AG09319 (cell line): ENCODE measurements at regions not wholly inside any gene's neighbourhood (a gene's known extent, or its start where the extent isn't known, plus 50 kb on each side); places are given as distances from the start of the nearest gene placed in this dataset.

Experiments used
- DNase-seq: peaks from one replicate; pipeline ENCODE4 v3.0.0-alpha.2; 2010; ENCODE audit warnings: low read depth; ENCODE audit errors: extremely low read depth
- CTCF ChIP-seq: IDR thresholded peaks from 2 replicates; pipeline ENCODE4 v1.5.1; 2011; ENCODE audit warnings: low read depth, mild to moderate bottlenecking, inconsistent platforms, low read length, moderate library complexity

GRCh38 chr3:118705487-118706219, 329.0 kb downstream of the IGSF11 start:
- no peak for DNase-seq
- no peak for TF ChIP-seq CTCF

GRCh38 chr3:118707991-118708390, 326.7 kb downstream of the IGSF11 start:
- no peak for DNase-seq

GRCh38 chr3:118710532-118710931, 324.1 kb downstream of the IGSF11 start:
- no peak for TF ChIP-seq CTCF

More at GRCh38 chr3:118707991-118708390, 326.7 kb downstream of the IGSF11 start:
- TF ChIP-seq CTCF = no peak

GRCh38 chr3:118713502-118714207, 321.0 kb downstream of the IGSF11 start:
- no peak for DNase-seq
- TF ChIP-seq CTCF = no peak

More at GRCh38 chr3:118710532-118710931, 324.1 kb downstream of the IGSF11 start:
- no peak for DNase-seq

GRCh38 chr3:118714800-118715199, 319.8 kb downstream of the IGSF11 start:
- no peak for TF ChIP-seq CTCF

GRCh38 chr3:118729546-118729945, 305.1 kb downstream of the IGSF11 start:
- TF ChIP-seq CTCF = no peak
- no peak for DNase-seq

More at GRCh38 chr3:118714800-118715199, 319.8 kb downstream of the IGSF11 start:
- DNase-seq = no peak

GRCh38 chr3:118734664-118735063, 300.0 kb downstream of the IGSF11 start:
- DNase-seq = no peak
- no peak for TF ChIP-seq CTCF
